Amniotic stem cell (primary cell): ENCODE measurements at regions not wholly inside any gene's neighbourhood (a gene's known extent, or its start where the extent isn't known, plus 50 kb on each side); places are given as distances from the start of the nearest gene placed in this dataset.
"Not testable (repeated sequence)": the region's sequence is repeated elsewhere in the genome, so short reads cannot be mapped to it uniquely, and the experiment has no call there.

Source experiments
- DNase-seq: peaks from one replicate; lab custom pipeline; 2025; lab: John Stamatoyannopoulos, UW

DNA sequence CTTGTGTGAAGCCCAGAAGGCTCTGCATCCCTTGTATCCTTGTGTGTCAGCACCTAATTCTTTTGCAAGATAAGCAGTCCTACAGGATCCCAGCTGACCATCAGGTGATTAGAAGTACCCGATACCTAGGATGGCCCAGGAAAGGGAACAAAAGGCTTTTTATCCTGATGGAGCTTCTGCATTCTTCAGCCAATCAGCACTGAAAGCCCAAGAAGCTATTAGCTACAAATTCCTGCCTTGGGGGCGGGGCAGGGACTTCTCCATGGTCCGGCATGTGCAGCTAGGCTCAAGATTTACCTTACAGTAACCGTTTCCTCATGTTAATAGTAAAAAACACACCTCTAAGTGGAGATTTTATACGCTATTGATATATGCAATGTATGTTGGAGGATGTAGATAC is 264.6 kb upstream of the THUMPD2 start:
- DNase-seq, result no peak

DNA sequence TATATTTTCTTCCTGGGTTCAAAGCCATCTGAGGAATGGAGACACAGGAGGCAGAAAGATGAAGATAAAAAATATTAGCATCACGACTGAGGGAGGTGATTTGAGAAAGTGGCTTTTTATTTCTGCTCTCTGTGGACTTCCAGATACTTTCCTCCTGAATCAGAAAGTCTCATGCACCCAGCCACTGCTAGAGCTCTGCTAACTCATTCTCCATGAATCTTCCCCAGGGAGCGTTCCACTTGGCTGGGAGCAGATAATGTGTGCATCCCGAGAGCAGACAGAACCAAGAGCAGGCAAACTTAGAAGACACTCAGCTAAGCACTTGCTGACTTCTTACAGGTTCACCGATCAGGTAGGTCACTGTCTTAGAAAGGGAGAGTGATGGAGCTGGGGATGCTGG is 264.1 kb upstream of the THUMPD2 start:
- DNase-seq, result no peak

- DNase-seq, result no peak
Measured at GRCh38 chr2:40041422-40042382, 262.6 kb upstream of the THUMPD2 start.

DNA sequence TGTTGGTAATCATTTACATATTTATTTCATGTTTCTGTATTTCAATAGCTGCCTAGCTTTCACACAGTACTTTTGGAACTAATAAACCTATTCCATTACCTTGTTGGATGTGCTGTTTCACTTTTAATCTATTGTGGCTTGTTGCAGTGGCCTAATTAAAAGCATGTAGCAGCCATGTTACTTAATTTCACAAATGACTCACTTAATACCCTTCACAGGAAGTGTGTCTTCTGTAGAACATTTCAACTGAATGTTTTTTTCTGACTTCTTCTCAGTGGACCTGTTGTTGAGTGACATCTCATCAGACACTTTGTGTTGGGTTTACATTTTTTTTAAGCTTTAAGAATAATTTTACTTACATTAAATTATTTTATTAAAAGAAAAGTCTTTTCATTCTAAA is 260.5 kb upstream of the THUMPD2 start:
- no peak for DNase-seq

DNA sequence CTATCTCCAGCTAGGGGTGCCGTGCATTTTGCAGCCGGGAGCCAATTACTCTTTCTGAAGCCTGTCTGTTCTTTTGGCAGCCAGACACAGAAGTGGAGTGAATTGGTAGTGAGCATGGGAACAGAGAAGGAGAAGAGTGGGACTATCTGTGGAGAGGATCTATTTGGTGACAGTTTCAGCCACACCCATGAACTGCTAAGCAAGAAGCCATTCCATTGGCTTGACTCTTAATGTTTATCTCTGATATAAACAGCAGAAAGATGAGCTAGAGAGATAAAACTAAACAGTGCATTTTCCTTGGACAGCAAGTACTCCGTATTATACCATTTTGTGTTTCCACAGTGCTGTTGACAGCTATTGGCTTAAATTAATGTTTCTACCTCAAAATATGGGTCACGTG is 259.6 kb upstream of the THUMPD2 start:
- no peak for DNase-seq

DNA sequence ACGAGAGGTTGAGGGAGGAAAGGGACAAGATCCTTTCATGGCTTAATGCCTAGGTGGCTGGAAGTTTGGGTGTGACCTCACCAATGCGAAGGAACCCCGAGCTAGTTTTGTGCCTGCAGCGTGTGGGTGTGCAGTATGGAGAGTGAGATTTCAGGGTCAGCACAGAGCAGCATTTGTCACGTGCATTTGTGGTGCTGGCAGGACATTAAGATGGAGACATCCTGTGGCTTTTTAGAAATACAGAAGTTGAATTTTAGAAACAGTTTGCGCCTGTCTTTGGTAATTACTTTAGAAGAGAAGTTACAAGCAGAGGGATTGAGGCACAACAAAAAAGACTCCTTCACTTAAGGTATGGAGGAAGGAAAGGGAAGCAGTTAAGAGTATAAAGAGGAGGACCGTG is 258.2 kb upstream of the THUMPD2 start:
- no peak for DNase-seq

DNA sequence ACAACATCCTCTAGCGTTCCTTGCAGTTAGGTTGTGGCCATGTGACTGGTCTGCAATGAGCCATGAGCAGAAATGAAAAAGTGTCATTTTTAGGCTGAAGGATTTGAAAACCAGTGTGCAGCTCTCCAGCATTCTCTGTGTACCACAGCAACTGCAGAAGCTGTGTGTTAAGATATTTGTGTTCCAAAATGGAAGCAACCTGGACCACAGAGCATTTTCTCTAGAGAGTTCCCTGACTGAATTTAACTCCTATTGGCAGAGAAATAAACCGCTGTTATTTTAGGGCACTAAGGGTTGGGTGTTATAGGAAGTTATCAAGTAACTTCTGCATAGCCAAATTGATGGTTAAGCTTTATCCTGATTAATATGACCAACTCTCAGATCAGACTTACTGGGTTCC is 257.2 kb upstream of the THUMPD2 start:
- no peak for DNase-seq

GRCh38 chr2:40034801-40035200 is 255.7 kb upstream of the THUMPD2 start:
- DNase-seq, result no peak

GRCh38 chr2:40034198-40034597 is 255.1 kb upstream of the THUMPD2 start:
- peak; percentile 40 for DNase-seq

- no peak for DNase-seq
Measured at GRCh38 chr2:40033781-40034180, 254.7 kb upstream of the THUMPD2 start.

- DNase-seq, result peak; percentile 84
Measured at GRCh38 chr2:40032650-40033319, 253.7 kb upstream of the THUMPD2 start.

DNA sequence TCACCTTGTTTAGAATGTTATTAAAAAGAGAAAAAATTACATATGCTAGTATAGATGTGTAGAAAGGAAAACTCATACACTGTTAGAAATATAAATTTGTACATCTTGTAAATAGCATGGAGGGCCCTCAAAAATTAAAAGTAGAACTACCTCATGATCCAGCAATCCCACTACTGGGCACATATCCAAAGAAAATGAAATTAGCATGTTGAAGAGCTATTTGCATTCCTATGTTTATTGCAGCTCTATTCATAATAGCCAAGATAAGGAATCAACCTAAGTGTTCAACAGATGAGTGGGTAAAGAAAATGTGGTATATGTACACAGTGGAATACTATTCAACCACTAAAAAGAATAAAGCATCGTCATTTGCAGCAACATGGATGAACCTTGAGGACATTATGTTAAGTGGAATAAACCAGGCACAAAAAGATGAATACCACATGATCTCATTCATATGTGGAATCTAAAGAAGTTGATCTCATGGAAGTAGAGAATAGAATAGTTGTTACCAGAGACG is 251.5 kb upstream of the THUMPD2 start:
- no peak for DNase-seq

GRCh38 chr2:40028792-40029488 is 249.9 kb upstream of the THUMPD2 start:
- DNase-seq, result no peak

GRCh38 chr2:40027968-40028367 is 248.9 kb upstream of the THUMPD2 start:
- no peak for DNase-seq

DNA sequence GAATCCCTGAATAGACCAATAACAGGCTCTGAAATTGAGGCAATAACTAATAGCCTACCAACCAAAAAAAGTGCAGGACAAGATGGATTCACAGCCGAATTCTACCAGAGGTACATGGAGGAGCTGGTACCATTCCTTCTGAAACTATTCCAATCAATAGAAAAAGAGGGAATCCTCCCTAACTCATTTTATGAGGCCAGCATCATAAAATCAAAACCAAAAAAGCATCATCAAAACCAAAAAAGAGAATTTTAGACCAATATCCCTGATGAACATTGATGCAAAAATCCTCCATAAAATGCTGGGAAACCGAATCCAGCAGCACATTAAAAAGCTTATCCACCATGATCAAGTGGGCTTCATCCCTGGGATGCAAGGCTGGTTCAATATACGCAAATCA is 246.2 kb upstream of the THUMPD2 start:
- not testable (repeated sequence) for DNase-seq

GRCh38 chr2:40020997-40021396 is 241.9 kb upstream of the THUMPD2 start:
- DNase-seq, result no peak

GRCh38 chr2:40016151-40016885 is 237.3 kb upstream of the THUMPD2 start:
- DNase-seq, result no peak

DNA sequence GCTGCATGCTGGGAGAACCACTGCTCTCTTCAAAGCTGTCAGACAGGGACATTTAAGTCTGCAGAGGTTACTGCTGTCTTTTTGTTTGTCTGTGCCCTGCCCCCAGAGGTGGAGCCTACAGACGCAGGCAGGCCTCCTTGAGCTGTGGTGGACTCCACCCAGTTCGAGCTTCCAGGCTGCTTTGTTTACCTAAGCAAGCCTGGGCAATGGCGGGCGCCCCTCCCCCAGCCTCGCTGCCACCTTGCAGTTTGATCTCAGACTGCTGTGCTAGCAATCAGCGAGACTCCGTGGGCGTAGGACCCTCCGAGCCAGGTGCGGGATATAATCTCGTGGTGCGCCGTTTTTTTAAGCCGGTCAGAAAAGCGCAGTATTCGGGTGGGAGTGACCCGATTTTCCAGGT is 234.9 kb upstream of the THUMPD2 start:
- DNase-seq, result not testable (repeated sequence)

DNA sequence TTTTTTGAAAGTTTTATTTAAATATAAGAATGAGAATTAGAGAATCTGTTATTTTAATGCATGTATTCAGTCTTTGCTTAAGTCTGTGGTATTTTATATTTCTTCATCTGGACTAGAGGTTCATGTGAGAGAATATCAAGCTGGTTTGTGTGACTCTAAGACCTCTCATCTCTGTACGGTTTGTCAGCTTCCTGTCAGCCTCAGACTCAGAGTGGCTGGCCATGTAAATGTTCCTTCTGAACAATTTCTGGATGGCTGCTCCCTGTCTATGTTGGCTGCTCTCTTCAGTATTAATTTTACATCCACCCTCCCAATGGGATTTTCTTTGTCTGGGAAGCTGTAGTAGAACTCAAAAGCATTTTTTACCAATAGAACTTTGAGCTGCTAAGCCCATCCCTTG is 225.3 kb upstream of the THUMPD2 start:
- no peak for DNase-seq

- no peak for DNase-seq
Measured at GRCh38 chr2:40002339-40002738, 223.3 kb upstream of the THUMPD2 start.

DNA sequence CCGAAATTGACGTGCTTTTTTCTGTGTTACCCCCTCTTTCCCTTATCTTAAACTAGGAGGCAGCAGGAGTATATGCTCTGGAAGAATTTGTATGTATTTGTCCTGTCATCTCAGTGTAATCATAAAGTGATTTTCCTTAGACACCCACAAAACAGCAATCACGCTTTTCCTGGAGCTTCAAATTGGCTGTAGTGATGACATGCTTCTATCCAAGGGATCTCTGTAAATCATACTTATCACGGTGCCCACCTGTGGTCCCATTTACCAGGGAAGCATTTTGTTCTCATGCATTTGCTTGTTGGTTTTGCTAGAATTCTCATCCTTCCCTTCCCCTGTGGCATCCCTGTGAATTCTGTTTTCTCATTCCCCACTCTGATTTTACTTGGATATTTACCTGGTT is 220.8 kb upstream of the THUMPD2 start:
- DNase-seq, result no peak

DNA sequence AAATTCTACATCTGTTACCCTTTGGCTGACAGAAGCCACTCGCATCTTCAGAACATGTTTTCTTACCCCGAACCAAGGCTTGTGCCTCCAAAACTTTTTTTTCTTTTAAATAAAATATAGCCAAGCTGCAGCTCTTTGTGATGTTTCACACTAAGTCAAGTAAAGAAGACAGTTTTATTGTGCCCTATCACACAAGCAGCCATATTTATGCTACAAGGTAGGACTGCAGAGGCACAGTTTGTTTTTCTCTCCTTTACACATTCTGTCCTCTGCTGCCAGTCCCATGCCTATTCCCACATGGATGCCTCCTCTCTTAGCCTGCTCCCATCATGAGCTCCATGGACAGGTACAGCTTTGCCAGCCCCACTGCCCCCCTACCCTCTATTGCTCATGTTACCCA is 219.6 kb upstream of the THUMPD2 start:
- DNase-seq, result no peak
